Inflammatory macrophage treated with lipopolysaccharide for 4 hours (primary cell): ENCODE measurements at regions not wholly inside any gene's neighbourhood (a gene's known extent, or its start where the extent isn't known, plus 50 kb on each side); places are given as distances from the start of the nearest gene placed in this dataset.

Source experiments
- DNase-seq: peaks from one replicate; pipeline ENCODE4 v3.0.0-alpha.2; 2020

- no peak for DNase-seq
Measured at GRCh38 chr2:103960129-103960513, 893.8 kb upstream of the POU3F3 start.

DNA sequence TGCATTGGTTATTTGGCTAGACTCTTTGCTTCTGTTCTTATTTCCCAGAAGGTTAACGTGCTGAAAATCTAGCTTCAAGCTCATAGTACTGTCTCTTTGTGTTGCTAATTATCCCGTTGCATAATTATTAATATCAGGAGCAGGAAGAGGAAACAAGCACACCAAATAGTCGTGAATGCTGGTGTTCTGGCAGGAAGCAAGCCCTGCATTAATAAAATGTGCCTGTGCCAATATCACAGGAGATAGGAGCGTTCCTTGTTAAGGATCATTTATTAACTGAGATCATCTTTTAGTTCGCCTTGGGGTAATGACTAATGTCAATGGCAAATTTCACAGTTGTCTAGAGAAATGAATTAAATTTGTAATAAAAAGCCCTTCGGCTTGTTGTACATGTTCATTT lies 893.0 kb upstream of the POU3F3 start:
- DNase-seq, result no peak

DNA sequence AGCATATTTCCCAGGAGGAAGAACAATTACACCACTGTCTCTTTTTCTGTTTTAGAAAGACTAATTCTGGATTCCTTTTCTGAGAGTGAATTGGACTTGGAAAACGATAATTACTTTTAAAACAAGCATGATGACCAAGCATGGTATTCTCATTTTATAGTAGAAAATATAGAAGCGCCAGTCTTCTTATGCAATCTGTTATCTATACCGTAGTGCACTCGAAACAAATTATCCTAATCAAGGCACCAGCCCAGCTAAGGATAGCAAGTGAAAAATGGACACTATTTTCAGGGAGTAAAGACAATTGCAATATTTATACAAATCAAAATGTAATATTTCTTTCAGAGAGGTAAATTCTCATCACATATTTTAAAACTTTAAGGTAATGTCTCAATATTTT lies 892.1 kb upstream of the POU3F3 start:
- no peak for DNase-seq

- DNase-seq, result no peak
Measured at GRCh38 chr2:103962670-103963069, 891.2 kb upstream of the POU3F3 start.

- no peak for DNase-seq
Measured at GRCh38 chr2:103963146-103963725, 890.7 kb upstream of the POU3F3 start.

DNA sequence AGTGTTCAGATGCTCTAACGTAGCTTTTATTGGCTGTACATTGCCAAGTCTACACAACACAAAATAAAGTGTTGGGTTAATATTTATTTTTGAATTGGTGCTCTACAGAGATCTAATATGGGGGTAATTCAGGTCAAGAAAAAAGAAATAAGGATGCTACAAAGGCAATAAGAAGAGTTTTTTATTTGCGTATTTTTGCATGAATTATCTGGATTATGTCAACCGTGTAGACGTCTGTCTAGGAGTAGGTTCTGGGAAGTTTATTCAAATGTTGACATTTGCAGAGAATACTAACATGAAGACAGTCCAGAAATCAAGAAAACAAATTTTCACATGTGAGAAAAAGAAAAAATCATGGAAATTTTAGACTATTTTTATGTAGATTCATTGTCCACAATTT lies 876.7 kb upstream of the POU3F3 start:
- no peak for DNase-seq

GRCh38 chr2:103977668-103978067 lies 876.2 kb upstream of the POU3F3 start:
- no peak for DNase-seq

DNA sequence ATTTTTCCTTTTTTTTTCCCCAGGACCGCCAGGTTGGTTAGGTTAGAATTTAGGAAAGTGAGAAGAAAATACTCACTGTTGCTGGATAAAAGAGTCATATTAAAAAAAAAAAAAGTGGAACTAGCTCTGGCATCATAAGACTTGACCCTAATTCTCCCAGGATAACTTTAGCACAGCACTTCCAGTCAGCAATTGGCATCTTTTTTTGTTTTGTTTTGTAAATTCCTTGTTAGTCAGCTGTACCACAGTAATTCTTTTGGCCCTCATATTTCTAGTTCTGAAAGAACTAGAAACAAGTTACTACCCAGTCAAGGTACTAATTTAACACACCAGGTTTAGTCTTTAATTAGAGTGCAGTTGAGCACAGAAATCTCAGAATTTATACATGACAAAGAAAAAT lies 873.5 kb upstream of the POU3F3 start:
- no peak for DNase-seq

- no peak for DNase-seq
Measured at GRCh38 chr2:103982691-103983090, 871.2 kb upstream of the POU3F3 start.

DNA sequence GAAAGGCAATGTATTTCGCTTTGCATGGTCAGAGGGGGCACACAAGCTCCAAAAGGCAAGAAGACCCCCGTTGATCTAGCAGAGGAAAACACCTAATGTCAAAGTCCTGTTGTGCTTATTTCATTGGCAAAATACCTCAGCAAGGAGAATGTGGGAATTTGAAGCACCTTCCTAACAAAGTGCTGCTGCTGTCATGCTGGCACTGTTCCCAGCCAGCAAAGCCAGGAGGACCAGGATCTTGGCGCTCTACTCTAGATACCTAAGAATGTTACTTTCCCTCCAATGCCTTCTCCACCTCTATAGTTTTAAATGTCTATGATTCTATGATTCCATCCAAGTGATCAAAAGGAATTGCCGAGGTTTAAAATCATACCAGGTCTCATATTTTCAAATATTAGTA lies 867.9 kb upstream of the POU3F3 start:
- DNase-seq, result no peak

DNA sequence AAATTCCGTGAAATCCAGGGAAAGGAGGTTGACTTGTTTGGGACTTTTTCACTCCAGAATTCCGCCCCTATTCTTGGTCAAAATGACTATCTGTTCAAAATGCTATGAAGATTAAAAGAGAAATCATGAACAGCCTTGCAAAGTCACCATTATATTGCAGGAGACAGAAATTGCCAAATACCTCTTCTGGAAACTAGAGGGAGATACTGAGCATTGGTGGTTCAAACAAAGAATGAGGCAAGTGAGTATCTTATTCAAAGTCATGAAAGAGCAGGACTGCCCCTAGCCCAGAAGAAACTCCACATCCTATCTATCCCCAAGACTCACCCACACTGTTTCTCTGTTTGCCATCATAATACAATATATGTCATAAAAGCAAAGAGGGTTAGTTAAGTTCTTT lies 862.3 kb upstream of the POU3F3 start:
- DNase-seq, result no peak

- no peak for DNase-seq
Measured at GRCh38 chr2:104004821-104005220, 849.1 kb upstream of the POU3F3 start.

DNA sequence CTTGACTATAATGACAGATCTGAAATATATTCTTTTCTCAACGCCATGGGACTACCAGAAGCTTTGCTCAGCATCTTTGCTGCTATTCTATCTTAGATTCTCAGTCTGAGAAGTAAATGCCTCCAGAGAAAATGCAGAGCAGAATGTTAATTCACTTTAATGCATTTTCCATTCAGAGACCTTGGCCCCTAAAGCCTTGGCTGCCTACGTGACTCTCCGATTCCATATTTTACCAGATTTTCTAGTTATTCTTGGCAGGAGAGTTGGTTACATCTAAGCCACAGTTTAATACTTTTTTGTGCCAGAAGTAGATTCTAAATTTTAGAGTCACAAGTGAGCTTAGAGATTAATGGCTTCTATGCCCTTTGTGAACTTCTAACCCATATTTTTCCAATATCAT lies 837.1 kb upstream of the POU3F3 start:
- no peak for DNase-seq

- DNase-seq, result no peak
Measured at GRCh38 chr2:104023306-104023705, 830.6 kb upstream of the POU3F3 start.

DNA sequence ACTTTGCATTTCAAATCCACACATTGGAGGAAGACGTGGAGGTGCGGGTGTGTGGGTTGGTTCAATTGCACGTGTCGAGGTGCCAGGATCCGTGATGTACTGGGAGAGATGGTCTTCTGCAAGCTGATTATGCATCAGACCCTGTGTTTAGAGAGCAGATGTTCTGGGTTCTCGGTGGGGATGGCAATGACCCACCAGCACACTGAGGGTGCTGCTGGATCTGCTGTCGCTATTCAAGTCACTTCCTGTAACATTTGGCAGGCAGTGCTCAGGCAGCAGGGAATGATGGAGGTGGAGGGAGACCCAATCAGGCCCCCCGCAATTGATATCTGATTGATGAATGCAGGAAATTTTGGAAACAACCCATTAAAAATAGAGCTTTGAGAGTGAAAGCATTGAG lies 830.1 kb upstream of the POU3F3 start:
- no peak for DNase-seq

DNA sequence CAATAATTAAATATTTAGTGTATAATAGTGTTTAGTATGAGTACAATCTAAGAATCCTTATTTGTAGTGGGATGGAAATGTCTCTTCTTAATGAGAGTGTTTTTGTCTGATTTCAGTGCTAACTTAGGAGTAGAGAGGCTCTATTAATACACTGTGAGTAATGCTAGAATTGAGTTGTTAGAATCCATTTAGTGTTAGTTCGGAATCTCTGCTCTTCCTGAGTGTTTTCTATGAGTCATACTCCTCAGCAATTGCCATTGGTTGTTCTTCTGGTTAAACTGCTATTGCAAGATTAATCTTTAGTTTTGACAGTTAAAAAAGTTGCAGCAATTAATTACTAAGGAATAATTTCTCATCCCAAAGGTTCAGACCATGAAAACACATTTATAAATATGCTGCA lies 828.6 kb upstream of the POU3F3 start:
- no peak for DNase-seq

DNA sequence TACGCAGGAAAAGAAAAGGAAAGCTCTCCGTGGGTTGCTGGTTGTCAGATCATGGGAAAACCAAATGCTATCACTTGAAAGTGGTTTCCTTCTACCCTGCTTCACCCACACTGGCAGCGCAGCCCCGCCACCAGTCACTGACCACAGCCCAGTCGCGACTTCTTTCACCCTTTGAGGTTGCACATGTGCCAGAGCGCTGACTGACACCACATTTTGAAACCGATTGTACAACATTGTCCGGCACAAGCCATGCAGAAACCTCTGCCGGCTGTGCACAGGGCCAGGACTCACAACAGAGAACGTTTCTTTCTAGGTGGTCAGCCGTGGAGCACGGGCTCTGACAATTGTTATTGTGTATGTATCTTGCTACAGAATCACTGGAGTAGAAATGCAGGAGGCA lies 827.2 kb upstream of the POU3F3 start:
- no peak for DNase-seq

DNA sequence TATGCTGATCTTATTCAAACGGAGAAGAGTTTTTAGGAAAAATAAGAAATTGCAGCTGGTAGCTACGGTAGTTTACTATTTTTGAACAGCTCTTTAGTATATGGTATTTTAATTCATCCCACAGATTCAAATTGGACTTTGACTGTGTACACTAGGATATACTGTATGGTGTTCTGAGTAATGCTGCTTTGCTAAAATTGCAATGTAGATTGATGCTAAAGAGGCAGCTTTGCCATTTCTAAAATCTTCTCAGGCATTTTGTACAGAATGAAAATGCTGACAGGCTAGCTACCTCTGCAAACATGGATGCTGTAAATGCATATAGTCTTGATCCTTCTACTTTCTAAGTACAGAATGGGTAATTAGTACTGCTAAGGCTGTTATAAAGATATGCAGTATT lies 826.6 kb upstream of the POU3F3 start:
- DNase-seq, result no peak

DNA sequence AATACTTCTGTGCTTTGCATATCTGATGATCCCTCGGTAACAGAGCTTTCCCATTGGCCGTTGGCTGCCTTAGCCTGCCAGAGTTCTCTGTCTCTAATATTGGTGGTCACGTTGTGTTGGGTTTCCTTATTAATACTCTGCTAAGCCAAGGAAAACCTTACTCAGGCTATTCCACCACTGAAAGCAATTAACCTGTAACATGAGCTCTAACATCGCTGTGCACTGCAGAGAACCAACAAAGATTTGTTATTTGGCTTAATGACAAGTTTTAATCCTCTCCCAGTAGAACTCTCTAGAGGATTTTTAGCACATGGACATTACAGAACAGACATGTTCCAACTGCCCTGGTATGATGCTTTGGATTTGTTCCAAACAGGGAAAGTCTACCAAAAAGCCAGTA lies 825.9 kb upstream of the POU3F3 start:
- no peak for DNase-seq

GRCh38 chr2:104033399-104033798 lies 820.5 kb upstream of the POU3F3 start:
- DNase-seq, result no peak

GRCh38 chr2:104040771-104041170 lies 813.1 kb upstream of the POU3F3 start:
- no peak for DNase-seq

- no peak for DNase-seq
Measured at GRCh38 chr2:104041351-104041750, 812.6 kb upstream of the POU3F3 start.

DNA sequence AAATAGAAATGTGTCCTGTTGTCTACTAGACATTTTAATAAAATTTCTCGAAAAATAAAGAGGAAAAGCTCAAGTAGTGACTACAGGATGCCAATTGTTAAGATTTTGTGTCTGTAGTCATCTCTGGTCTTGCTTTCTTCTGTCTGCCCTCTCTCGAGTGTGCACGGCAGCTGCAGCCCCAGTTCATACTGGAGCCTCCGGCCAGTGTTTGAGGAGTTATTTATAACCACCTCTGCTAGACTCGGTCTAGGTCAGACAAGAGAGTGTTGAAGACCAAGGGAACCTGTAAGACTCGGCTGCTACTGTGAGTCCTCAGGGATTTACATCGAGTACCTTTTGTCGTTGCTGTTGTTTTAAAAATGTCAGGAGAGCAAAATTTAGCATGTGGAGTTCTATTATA lies 810.1 kb upstream of the POU3F3 start:
- DNase-seq, result no peak

DNA sequence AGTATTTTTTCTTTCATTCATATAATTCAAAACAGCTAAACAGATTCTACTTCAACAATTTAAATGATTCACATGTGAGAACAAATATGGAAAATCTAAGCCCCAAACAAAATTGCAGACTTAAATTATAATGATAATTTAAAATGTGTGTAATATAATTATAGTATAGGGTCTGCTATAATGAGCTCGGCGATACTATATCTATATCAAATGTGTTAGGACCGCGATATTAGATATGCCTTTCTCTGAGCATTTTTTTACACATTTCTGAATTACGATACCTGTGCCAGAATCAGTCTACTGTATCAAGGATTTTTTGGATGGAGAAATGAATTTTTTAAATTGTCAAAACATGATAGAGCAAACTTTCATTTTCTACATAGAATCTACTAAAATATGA lies 808.8 kb upstream of the POU3F3 start:
- DNase-seq, result no peak

DNA sequence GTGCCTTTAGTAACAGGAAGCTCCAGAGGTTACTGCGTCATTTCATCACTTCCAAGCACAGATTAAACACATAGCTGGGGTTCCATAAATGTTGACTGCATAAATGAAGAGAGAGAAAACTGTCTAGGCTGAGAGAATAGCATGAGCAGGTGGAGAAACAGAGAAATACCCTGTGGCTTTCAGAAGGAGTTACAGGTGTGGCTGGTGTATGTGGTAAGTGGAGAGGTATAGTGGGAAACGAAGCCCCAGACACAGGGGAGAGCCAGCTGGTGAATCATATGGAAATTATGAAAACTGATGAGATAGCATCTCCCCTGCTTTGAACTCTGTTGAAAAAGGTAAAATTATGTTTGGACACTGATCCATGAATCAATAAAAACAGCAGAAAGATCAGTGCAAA lies 807.4 kb upstream of the POU3F3 start:
- DNase-seq, result no peak

DNA sequence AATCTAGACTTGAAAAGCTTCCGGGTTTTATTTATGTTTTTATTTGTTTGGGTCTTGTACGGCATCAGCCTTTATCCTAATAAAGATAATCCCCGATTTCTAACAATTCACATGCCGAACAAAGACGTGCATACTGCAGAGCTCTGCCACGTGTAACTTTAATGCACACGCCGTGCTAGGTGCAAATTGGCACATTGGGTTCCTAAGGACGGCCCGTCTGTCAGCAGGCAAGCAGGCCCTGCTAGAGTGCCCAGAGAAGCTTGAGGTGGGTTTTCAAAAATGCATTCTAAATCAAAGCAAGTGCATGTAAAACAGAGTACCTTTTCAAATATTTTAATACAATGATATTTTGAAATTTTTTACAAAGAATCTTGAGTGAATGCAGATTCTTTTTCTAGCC lies 806.4 kb upstream of the POU3F3 start:
- DNase-seq, result no peak
